ENCODE measurements at regions not wholly inside any gene's neighbourhood (a gene's known extent, or its start where the extent isn't known, plus 50 kb on each side); places are given as distances from the start of the nearest gene placed in this dataset.

DNA sequence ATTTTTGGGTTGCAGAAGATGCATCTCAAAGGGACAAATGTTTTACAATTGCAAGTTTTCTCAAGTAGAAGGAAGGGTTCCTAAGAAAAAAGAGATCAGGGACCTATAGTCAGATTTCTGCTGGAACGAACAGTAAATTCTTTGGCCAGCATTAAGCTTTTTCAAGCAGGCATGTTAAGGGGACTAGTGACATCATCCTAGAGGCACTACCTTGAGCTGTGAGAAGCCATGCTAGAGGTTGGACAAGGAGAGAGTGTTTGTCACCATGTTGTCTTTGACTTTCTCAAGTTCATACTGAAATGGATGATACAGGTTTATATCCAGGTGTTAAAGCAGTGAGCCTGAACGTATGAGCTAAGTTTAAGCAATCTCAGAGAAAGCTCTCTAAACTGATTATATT, 85.2 kb upstream of the WDR72 start:
- TF ChIP-seq, protein P1, sequence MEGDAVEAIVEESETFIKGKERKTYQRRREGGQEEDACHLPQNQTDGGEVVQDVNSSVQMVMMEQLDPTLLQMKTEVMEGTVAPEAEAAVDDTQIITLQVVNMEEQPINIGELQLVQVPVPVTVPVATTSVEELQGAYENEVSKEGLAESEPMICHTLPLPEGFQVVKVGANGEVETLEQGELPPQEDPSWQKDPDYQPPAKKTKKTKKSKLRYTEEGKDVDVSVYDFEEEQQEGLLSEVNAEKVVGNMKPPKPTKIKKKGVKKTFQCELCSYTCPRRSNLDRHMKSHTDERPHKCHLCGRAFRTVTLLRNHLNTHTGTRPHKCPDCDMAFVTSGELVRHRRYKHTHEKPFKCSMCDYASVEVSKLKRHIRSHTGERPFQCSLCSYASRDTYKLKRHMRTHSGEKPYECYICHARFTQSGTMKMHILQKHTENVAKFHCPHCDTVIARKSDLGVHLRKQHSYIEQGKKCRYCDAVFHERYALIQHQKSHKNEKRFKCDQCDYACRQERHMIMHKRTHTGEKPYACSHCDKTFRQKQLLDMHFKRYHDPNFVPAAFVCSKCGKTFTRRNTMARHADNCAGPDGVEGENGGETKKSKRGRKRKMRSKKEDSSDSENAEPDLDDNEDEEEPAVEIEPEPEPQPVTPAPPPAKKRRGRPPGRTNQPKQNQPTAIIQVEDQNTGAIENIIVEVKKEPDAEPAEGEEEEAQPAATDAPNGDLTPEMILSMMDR (tag by site-specific recombination; IDR thresholded peaks at IDR 0.05) = no peak
- no peak for TF ChIP-seq OSR2 (tag by site-specific recombination; IDR thresholded peaks at IDR 0.05)
- TF ChIP-seq, protein P2, sequence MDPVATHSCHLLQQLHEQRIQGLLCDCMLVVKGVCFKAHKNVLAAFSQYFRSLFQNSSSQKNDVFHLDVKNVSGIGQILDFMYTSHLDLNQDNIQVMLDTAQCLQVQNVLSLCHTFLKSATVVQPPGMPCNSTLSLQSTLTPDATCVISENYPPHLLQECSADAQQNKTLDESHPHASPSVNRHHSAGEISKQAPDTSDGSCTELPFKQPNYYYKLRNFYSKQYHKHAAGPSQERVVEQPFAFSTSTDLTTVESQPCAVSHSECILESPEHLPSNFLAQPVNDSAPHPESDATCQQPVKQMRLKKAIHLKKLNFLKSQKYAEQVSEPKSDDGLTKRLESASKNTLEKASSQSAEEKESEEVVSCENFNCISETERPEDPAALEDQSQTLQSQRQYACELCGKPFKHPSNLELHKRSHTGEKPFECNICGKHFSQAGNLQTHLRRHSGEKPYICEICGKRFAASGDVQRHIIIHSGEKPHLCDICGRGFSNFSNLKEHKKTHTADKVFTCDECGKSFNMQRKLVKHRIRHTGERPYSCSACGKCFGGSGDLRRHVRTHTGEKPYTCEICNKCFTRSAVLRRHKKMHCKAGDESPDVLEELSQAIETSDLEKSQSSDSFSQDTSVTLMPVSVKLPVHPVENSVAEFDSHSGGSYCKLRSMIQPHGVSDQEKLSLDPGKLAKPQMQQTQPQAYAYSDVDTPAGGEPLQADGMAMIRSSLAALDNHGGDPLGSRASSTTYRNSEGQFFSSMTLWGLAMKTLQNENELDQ (tag by site-specific recombination; IDR thresholded peaks at IDR 0.05; ENCODE audit: low read depth) = no peak
- TF ChIP-seq YY1 (tag by site-specific recombination; IDR thresholded peaks at IDR 0.05) = no peak
- no peak for TF ChIP-seq PBX3 (CRISPR knock-in tag; IDR thresholded peaks at IDR 0.05)
- no peak for TF ChIP-seq KLF7 (tag by site-specific recombination; IDR thresholded peaks at IDR 0.05; ENCODE audit: borderline replicate concordance)
- no peak for TF ChIP-seq ZNF112 (tag by site-specific recombination; IDR thresholded peaks at IDR 0.05)

Data from HEK293 (cell line).